Bronchial epithelial cell (primary cell): ENCODE measurements at regions not wholly inside any gene's neighbourhood (a gene's known extent, or its start where the extent isn't known, plus 50 kb on each side); places are given as distances from the start of the nearest gene placed in this dataset.

Source experiments
- DNase-seq: peaks from one replicate; pipeline ENCODE4 v3.0.0-alpha.2; 2010; ENCODE audit warnings: low read depth
- FAIRE-seq: peaks from 2 replicates; lab custom pipeline; 2011; peaks lifted over from hg19 to GRCh38; lab: Jason Lieb, UNC
- H3K27me3 ChIP-seq: 2 replicates; pipeline ENCODE4 v1.5.1; 2011; ENCODE audit warnings: low read length; ENCODE audit not compliant: control insufficient read depth, insufficient read depth
- H3K36me3 ChIP-seq: 2 replicates; pipeline ENCODE4 v1.5.1; 2011; ENCODE audit warnings: low read length; ENCODE audit not compliant: control insufficient read depth, insufficient read depth
- H3K4me3 ChIP-seq: 2 replicates; pipeline ENCODE4 v1.5.1; 2011; ENCODE audit warnings: mild to moderate bottlenecking, low read depth, low read length, control low read depth
- TF ChIP-seq, protein P1 (sequence below): IDR thresholded peaks from 2 replicates; pipeline ENCODE4 v1.5.1; 2011; ENCODE audit warnings: mild to moderate bottlenecking, moderate library complexity, low read length, control low read depth, inconsistent platforms; ENCODE audit not compliant: insufficient read depth, severe bottlenecking

DNA sequence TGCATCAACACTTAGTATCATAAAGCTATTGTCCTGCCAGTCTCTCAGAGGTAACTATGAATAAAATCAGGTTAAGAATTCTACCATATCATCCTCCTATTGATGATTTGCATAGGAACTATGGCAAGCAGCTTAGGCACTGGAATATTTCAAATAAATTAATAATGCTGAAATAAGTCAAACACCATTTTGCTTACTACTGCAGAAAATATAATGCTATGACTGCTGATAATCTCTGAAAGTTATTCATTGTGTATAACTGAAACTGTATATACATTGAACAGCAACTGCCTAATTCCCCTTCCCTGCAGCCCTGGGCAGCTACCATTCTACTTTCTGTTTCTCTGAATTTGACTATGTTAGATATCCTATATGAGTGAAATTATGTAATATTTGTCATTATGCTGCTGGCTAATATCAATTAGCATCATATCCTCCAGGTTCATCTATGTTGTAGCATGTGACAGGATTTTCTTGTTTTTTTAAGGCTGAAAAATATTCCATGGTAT lies 318.8 kb upstream of the SGCG start:
- no peaks in the 10 kb centered on the region for H3K36me3 ChIP-seq
- H3K4me3 ChIP-seq, result no peak overlapping the region
- no peak for FAIRE-seq
- TF ChIP-seq, protein P1, sequence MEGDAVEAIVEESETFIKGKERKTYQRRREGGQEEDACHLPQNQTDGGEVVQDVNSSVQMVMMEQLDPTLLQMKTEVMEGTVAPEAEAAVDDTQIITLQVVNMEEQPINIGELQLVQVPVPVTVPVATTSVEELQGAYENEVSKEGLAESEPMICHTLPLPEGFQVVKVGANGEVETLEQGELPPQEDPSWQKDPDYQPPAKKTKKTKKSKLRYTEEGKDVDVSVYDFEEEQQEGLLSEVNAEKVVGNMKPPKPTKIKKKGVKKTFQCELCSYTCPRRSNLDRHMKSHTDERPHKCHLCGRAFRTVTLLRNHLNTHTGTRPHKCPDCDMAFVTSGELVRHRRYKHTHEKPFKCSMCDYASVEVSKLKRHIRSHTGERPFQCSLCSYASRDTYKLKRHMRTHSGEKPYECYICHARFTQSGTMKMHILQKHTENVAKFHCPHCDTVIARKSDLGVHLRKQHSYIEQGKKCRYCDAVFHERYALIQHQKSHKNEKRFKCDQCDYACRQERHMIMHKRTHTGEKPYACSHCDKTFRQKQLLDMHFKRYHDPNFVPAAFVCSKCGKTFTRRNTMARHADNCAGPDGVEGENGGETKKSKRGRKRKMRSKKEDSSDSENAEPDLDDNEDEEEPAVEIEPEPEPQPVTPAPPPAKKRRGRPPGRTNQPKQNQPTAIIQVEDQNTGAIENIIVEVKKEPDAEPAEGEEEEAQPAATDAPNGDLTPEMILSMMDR, result no peak
- DNase-seq, result no peak
- H3K27me3 ChIP-seq, result no peaks in the 10 kb centered on the region

DNA sequence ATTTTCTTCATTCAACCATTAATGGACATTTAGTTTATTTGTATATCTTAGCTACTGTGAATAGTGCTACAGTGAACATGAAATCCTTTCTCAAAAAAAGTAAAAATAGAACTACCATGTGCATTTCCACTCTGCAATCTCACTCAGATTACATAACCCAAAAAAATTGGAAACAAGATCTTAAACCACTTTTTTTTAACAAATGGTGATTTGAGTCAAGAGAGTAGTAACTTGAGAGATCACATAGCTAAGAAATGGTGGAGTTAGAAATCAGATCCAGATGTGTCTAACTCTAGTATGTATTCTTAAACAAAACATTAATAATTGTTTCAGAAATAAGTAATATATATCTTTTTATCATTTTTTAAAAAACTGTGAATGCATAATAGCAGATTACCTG lies 318.3 kb upstream of the SGCG start:
- TF ChIP-seq, protein P1, result no peak
- Histone ChIP-seq H3K27me3 (no peaks in the 10 kb centered on the region), H3K4me3 (no peak overlapping the region), H3K36me3 (no peaks in the 10 kb centered on the region)
- DNase-seq, result no peak
- FAIRE-seq, result no peak

DNA sequence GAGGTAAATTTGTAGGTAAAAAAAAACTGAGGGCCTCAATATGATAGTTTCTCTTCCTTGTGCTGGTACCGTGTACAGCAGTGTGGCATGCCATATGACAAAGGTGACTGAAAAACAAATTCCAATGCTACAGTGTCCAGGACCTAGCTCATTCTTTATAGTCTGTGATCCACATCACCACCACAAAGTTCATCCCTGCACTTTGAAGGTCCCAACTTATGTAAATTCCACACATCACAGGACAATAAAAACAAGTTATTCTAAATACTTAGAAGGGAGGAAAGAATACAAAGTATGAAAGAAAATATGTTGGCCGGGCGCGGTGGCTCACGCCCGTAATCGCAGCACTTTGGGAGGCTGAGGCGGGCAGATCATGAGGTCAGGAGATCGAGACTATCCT lies 314.6 kb upstream of the SGCG start:
- TF ChIP-seq, protein P1, result no peak
- FAIRE-seq, result no peak
- H3K4me3 ChIP-seq, result no peak overlapping the region
- no peak for DNase-seq
- H3K27me3 ChIP-seq, result no peaks in the 10 kb centered on the region
- no peaks in the 10 kb centered on the region for H3K36me3 ChIP-seq

DNA sequence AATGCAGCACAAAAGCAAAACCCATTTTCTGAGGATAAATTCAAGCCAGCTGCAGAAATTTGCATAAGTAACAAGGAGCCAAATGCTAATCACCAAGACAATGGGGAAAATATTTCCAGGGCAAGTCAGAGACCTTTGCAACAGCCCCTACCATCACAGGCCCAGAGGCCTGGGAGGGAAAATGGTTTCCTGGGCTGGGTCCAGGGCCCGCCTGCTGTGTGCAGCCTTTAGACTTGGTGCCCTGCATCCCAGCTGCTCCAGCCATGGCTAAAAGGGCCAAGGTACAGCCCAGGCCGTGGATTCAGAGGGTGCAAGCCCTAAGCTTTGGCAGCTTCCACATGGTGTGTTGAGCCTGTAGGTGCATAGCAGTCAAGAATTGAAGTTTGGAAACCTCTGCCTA lies 309.5 kb upstream of the SGCG start:
- DNase-seq, result no peak
- Histone ChIP-seq H3K36me3 (no peaks in the 10 kb centered on the region), H3K4me3 (no peak overlapping the region), H3K27me3 (no peaks in the 10 kb centered on the region)
- TF ChIP-seq, protein P1, result no peak
- no peak for FAIRE-seq

DNA sequence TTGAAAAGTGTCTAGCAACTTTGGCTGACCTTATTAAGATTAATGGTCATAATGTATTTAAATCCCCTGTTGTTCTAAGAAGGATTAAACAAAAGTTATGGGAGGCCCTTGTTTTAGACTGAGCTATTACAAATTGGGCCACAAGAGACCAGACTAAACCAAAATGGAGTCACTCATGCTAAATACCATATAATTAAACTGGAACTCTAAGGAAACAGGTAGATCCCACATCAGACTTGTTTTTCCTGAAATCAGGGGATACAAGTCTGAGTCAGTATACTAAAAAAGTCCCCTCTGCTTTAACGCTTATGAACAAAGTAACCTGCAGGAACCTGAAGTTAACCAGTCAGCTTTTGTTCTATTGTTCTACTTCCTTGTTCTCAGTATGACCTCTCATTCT lies 305.9 kb upstream of the SGCG start:
- TF ChIP-seq, protein P1, result no peak
- DNase-seq (no peak), FAIRE-seq (no peak)
- Histone ChIP-seq H3K36me3 (no peaks in the 10 kb centered on the region), H3K27me3 (no peaks in the 10 kb centered on the region), H3K4me3 (no peak overlapping the region)

DNA sequence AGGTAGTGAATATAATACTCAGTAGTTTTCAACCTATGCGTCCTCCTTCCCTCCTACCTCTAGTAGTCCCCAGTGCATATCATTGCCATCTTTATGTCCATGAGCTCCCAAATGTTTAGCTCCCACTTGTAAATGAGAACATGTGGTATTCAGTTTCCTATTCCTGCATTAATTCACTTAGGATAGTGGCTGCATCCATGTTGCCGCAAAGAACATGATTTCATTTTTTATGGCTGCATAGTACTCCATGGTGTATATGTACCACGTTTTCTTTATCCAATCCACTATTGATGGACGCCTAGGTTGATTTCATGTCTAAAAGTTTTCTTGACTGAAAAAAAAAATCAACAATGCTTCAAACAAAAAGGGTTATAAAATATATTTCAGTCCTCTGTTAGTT lies 303.4 kb upstream of the SGCG start:
- TF ChIP-seq, protein P1, result no peak
- Histone ChIP-seq H3K36me3 (no peaks in the 10 kb centered on the region), H3K27me3 (no peaks in the 10 kb centered on the region), H3K4me3 (no peak overlapping the region)
- DNase-seq (no peak), FAIRE-seq (no peak)
